ENCODE measurements at regions not wholly inside any gene's neighbourhood (a gene's known extent, or its start where the extent isn't known, plus 50 kb on each side); places are given as distances from the start of the nearest gene placed in this dataset.

DNA sequence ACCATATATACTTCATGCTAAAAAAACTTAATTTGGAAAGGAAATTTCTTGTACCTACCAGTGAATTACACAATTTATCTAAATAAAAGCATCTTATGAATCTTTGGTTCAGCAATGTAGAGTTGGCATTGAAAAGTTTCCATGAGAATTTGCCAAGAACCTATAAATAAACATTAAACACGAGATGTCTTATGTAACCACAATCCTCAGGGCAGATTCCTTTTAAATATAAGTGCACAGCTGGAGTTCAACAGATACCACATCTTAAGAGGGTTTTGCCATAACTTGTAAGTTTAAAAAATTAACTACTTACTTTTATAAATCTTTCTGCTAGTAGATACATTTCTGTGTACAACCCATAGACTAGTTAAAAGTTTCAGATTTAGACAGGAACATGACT, 499.3 kb upstream of the ARRDC4 start:
- TF ChIP-seq, protein P1, sequence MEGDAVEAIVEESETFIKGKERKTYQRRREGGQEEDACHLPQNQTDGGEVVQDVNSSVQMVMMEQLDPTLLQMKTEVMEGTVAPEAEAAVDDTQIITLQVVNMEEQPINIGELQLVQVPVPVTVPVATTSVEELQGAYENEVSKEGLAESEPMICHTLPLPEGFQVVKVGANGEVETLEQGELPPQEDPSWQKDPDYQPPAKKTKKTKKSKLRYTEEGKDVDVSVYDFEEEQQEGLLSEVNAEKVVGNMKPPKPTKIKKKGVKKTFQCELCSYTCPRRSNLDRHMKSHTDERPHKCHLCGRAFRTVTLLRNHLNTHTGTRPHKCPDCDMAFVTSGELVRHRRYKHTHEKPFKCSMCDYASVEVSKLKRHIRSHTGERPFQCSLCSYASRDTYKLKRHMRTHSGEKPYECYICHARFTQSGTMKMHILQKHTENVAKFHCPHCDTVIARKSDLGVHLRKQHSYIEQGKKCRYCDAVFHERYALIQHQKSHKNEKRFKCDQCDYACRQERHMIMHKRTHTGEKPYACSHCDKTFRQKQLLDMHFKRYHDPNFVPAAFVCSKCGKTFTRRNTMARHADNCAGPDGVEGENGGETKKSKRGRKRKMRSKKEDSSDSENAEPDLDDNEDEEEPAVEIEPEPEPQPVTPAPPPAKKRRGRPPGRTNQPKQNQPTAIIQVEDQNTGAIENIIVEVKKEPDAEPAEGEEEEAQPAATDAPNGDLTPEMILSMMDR (conservative IDR thresholded peaks at IDR 0.05; ENCODE audit: low read length), result no peak
- no peak for TF ChIP-seq EZH2phosphoT487 (IDR thresholded peaks at IDR 0.05; ENCODE audit: borderline replicate concordance, low read depth, low read length)
